Caco-2 (cell line): ENCODE measurements at regions not wholly inside any gene's neighbourhood (a gene's known extent, or its start where the extent isn't known, plus 50 kb on each side); places are given as distances from the start of the nearest gene placed in this dataset.

ENCODE experiments used
- BruUV-seq: library from RNA; stranded (reverse); fragments of 400-500 nt; replicated peaks from 2 replicates; lab custom pipeline; 2021; lab: Mats Ljungman, UMichigan
- CTCF ChIA-PET: fragments of 300-600 bp; sonication (Branson Sonifier 250); formaldehyde crosslinking; loops from one replicate; lab custom pipeline; 2022; ENCODE audit warnings: antibody characterized with exemption; lab: Charles Lee
- POLR2A ChIA-PET: fragments of 300-600 bp; sonication (Branson Sonifier 250); formaldehyde crosslinking; loops from one replicate; lab custom pipeline; 2022; ENCODE audit warnings: antibody characterized with exemption; lab: Charles Lee
- DNase-seq, 2 experiments: peaks; one replicate each; pipeline versions ENCODE4 v3.0.0 to v3.0.0-alpha.2; 2020 to 2022
- H3K27me3 ChIP-seq: replicated peaks from 2 replicates; pipeline ENCODE4 v1.6.0; 2011; ENCODE audit warnings: low read length; ENCODE audit not compliant: control insufficient read depth, insufficient read depth
- H3K36me3 ChIP-seq: 2 replicates; pipeline ENCODE4 v1.5.1; 2011; ENCODE audit warnings: low read length; ENCODE audit not compliant: control insufficient read depth, insufficient read depth
- H3K4me1 ChIP-seq: fragments of 250-450 bp; sonication (Bioruptor Pico); 2 replicates; pipeline ENCODE4 v1.5.1; 2020; ENCODE audit warnings: mild to moderate bottlenecking
- H3K4me3 ChIP-seq: 2 replicates; pipeline ENCODE4 v1.5.1; 2011; ENCODE audit warnings: low read depth, mild to moderate bottlenecking, control low read depth, low read length
- H3K9me3 ChIP-seq: fragments of 250-450 bp; sonication (Bioruptor Pico); 2 replicates; pipeline ENCODE4 v1.5.1; 2020; ENCODE audit warnings: mild to moderate bottlenecking, moderate library complexity
- H3K27ac Mint-ChIP-seq: one replicate; pipeline ENCODE4 v1.8.0; 2022; ENCODE audit warnings: mixed read lengths; ENCODE audit not compliant: unreplicated experiment
- H3K27me3 Mint-ChIP-seq: one replicate; pipeline ENCODE4 v1.8.0; 2022; ENCODE audit warnings: mixed read lengths; ENCODE audit not compliant: insufficient read depth, unreplicated experiment
- H3K36me3 Mint-ChIP-seq: one replicate; pipeline ENCODE4 v1.8.0; 2022; ENCODE audit warnings: mild to moderate bottlenecking, mixed read lengths; ENCODE audit not compliant: insufficient read depth, unreplicated experiment
- H3K4me1 Mint-ChIP-seq: one replicate; pipeline ENCODE4 v1.8.0; 2022; ENCODE audit warnings: low read depth, mixed read lengths; ENCODE audit not compliant: unreplicated experiment
- H3K4me3 Mint-ChIP-seq: one replicate; pipeline ENCODE4 v1.8.0; 2022; ENCODE audit warnings: mild to moderate bottlenecking, moderate library complexity, mixed read lengths; ENCODE audit not compliant: unreplicated experiment
- H3K9me3 Mint-ChIP-seq: one replicate; pipeline ENCODE4 v1.8.0; 2022; ENCODE audit warnings: mixed read lengths; ENCODE audit not compliant: unreplicated experiment
- intact Hi-C: fragments of 100-400 bp; cut with micrococcal nuclease; formaldehyde crosslinking; loops from one replicate; pipeline ENCODE4 v1.10.0; 2022; ENCODE audit not compliant: unreplicated experiment
- TF ChIP-seq, protein P1 (sequence below), 2 experiments: fragments of 200-600 bp in 1 of 2; IDR thresholded peaks; 1 replicate in 1 of 2; 2 replicates in 1 of 2; pipeline versions ENCODE4 v1.5.1 to v1.8.0; 2011 to 2022; ENCODE audit warnings: antibody characterized with exemption in 1 of 2, control low read depth in 1 of 2, inconsistent platforms in 1 of 2, low read depth in 1 of 2, low read length in 1 of 2, mild to moderate bottlenecking in 1 of 2, moderate library complexity in 1 of 2; ENCODE audit not compliant: insufficient read depth in 1 of 2, severe bottlenecking in 1 of 2, unreplicated experiment in 1 of 2

GRCh38 chr6:148682990-148683389 is 63.8 kb upstream of the UST start:
- BruUV-seq = no TSS peak
- H3K36me3 Mint-ChIP-seq = no peaks in the 10 kb centered on the region
- ChIA-PET CTCF (no interaction called here), POLR2A (no interaction called here)
- Histone ChIP-seq H3K36me3 (no peaks in the 10 kb centered on the region), H3K4me1 (no peaks in the 10 kb centered on the region), H3K27me3 (no peaks in the 10 kb centered on the region), H3K4me3 (no peak overlapping the region), H3K9me3 (no peaks in the 10 kb centered on the region)
- no peak overlapping the region for H3K27ac Mint-ChIP-seq
- no peak for DNase-seq
- H3K27me3 Mint-ChIP-seq = peaks cover 4% of the 10 kb centered on the region
- no peak overlapping the region for H3K4me3 Mint-ChIP-seq
- no peaks in the 10 kb centered on the region for H3K4me1 Mint-ChIP-seq
- intact Hi-C loops = no loop called here
- no peaks in the 10 kb centered on the region for H3K9me3 Mint-ChIP-seq
- TF ChIP-seq, protein P1, sequence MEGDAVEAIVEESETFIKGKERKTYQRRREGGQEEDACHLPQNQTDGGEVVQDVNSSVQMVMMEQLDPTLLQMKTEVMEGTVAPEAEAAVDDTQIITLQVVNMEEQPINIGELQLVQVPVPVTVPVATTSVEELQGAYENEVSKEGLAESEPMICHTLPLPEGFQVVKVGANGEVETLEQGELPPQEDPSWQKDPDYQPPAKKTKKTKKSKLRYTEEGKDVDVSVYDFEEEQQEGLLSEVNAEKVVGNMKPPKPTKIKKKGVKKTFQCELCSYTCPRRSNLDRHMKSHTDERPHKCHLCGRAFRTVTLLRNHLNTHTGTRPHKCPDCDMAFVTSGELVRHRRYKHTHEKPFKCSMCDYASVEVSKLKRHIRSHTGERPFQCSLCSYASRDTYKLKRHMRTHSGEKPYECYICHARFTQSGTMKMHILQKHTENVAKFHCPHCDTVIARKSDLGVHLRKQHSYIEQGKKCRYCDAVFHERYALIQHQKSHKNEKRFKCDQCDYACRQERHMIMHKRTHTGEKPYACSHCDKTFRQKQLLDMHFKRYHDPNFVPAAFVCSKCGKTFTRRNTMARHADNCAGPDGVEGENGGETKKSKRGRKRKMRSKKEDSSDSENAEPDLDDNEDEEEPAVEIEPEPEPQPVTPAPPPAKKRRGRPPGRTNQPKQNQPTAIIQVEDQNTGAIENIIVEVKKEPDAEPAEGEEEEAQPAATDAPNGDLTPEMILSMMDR (IDR thresholded peaks at IDR 0.05; ENCODE audit: insufficient read depth in 1 of 2, low read depth in 1 of 2, low read length in 1 of 2, severe bottlenecking in 1 of 2, unreplicated experiment in 1 of 2) = no peak

GRCh38 chr6:148689168-148689567 is 57.7 kb upstream of the UST start:
- no peaks in the 10 kb centered on the region for H3K9me3 Mint-ChIP-seq
- no peaks in the 10 kb centered on the region for H3K27me3 ChIP-seq
- BruUV-seq = no TSS peak
- H3K27ac Mint-ChIP-seq = no peak overlapping the region
- H3K27me3 Mint-ChIP-seq = peaks cover 3% of the 10 kb centered on the region
- H3K4me3 ChIP-seq = no peak overlapping the region
- no peak overlapping the region for H3K4me3 Mint-ChIP-seq
- no peaks in the 10 kb centered on the region for H3K4me1 Mint-ChIP-seq
- H3K9me3 ChIP-seq = no peaks in the 10 kb centered on the region
- no peaks in the 10 kb centered on the region for H3K4me1 ChIP-seq
- no peak for DNase-seq
- no peaks in the 10 kb centered on the region for H3K36me3 Mint-ChIP-seq
- TF ChIP-seq, protein P1 (IDR thresholded peaks at IDR 0.05; ENCODE audit: insufficient read depth in 1 of 2, low read depth in 1 of 2, low read length in 1 of 2, severe bottlenecking in 1 of 2, unreplicated experiment in 1 of 2) = no peak
- H3K36me3 ChIP-seq = no peaks in the 10 kb centered on the region
- intact Hi-C loops = no loop called here
- POLR2A ChIA-PET = no interaction called here
- CTCF ChIA-PET = no interaction called here

GRCh38 chr6:148693882-148694484 is 52.8 kb upstream of the UST start:
- H3K27me3 ChIP-seq = no peaks in the 10 kb centered on the region
- Mint-ChIP-seq H3K36me3 (no peaks in the 10 kb centered on the region), H3K9me3 (no peaks in the 10 kb centered on the region), H3K27ac (no peak overlapping the region), H3K27me3 (peaks cover 5% of the 10 kb centered on the region), H3K4me1 (no peaks in the 10 kb centered on the region), H3K4me3 (no peak overlapping the region)
- BruUV-seq = no TSS peak
- ChIA-PET CTCF (no interaction called here), POLR2A (no interaction called here)
- intact Hi-C loops = no loop called here
- H3K4me3 ChIP-seq = no peak overlapping the region
- TF ChIP-seq, protein P1 (IDR thresholded peaks at IDR 0.05; ENCODE audit: insufficient read depth in 1 of 2, low read depth in 1 of 2, low read length in 1 of 2, severe bottlenecking in 1 of 2, unreplicated experiment in 1 of 2) = no peak
- no peak for DNase-seq
- no peaks in the 10 kb centered on the region for H3K9me3 ChIP-seq
- H3K36me3 ChIP-seq = no peaks in the 10 kb centered on the region
- H3K4me1 ChIP-seq = no peaks in the 10 kb centered on the region
